HEK293 (cell line): ENCODE measurements at regions not wholly inside any gene's neighbourhood (a gene's known extent, or its start where the extent isn't known, plus 50 kb on each side); places are given as distances from the start of the nearest gene placed in this dataset.

ENCODE experiments used
- CTCF ChIA-PET: fragments of 350-600 bp; formaldehyde crosslinking; extraction: SDS; loops from one replicate; lab custom pipeline; 2021; ENCODE audit warnings: antibody characterized with exemption; lab: Yijun Ruan, JAX
- POLR2A ChIA-PET: fragments of 300-600 bp; formaldehyde crosslinking; extraction: SDS; loops from one replicate; lab custom pipeline; 2020; ENCODE audit warnings: antibody characterized with exemption, inconsistent platforms; lab: Yijun Ruan, JAX
- H3K27ac ChIP-seq: fragments of 200-500 bp; sonication (Bioruptor generic); 2 replicates; pipeline ENCODE4 v1.5.1; 2014; ENCODE audit warnings: low read depth, low read length, control low read depth, inconsistent platforms; ENCODE audit errors: extremely low read depth
- H3K36me3 ChIP-seq, 2 experiments: fragments of 200-500 bp in 1 of 2; sonication (Bioruptor generic) in 1 of 2; 1 replicate in 1 of 2; 2 replicates in 1 of 2; pipeline ENCODE4 v1.5.1; 2014 to 2017; ENCODE audit warnings: inconsistent platforms in 2 of 2, low read length in 2 of 2; ENCODE audit not compliant: control insufficient read depth in 2 of 2, insufficient read depth in 1 of 2
- H3K4me1 ChIP-seq: fragments of 200-500 bp; sonication (Bioruptor generic); 2 replicates; pipeline ENCODE4 v1.5.1; 2014; ENCODE audit warnings: mild to moderate bottlenecking, low read length, inconsistent platforms; ENCODE audit not compliant: control insufficient read depth, insufficient read depth
- H3K4me3 ChIP-seq: 2 replicates; pipeline ENCODE4 v1.5.1; 2011; ENCODE audit warnings: low read depth, mild to moderate bottlenecking, control low read depth, low read length, moderate library complexity
- H3K9me3 ChIP-seq: fragments of 200-500 bp; sonication (Bioruptor generic); 2 replicates; pipeline ENCODE4 v1.5.1; 2014; ENCODE audit warnings: low read depth, low read length, inconsistent platforms; ENCODE audit not compliant: control insufficient read depth, insufficient read depth
- HOXA7 ChIP-seq: sonication (generic); formaldehyde crosslinking; IDR thresholded peaks from 2 replicates; pipeline ENCODE4 v1.8.1; 2022; ENCODE audit warnings: missing genetic modification reagents, borderline replicate concordance
- HOXC10 ChIP-seq: sonication (generic); formaldehyde crosslinking; IDR thresholded peaks from 2 replicates; pipeline ENCODE4 v1.8.1; 2023; ENCODE audit warnings: mild to moderate bottlenecking, missing genetic modification reagents
- RBAK ChIP-seq: fragments of 450-650 bp; formaldehyde crosslinking; IDR thresholded peaks from 2 replicates; pipeline ENCODE4 v1.5.1; 2016; ENCODE audit warnings: missing biosample characterization, missing genetic modification characterization
- WT1 ChIP-seq: fragments of 450-650 bp; formaldehyde crosslinking; IDR thresholded peaks from 2 replicates; pipeline ENCODE4 v1.5.1; 2016; ENCODE audit warnings: missing biosample characterization, missing genetic modification characterization
- ZBTB1 ChIP-seq: fragments of 450-650 bp; formaldehyde crosslinking; IDR thresholded peaks from 2 replicates; pipeline ENCODE4 v1.5.1; 2016; ENCODE audit warnings: missing biosample characterization, missing genetic modification characterization
- ZBTB10 ChIP-seq: fragments of 450-650 bp; formaldehyde crosslinking; IDR thresholded peaks from 2 replicates; pipeline ENCODE4 v1.5.1; 2016; ENCODE audit warnings: missing biosample characterization, missing genetic modification characterization
- ZBTB21 ChIP-seq: fragments of 450-650 bp; formaldehyde crosslinking; IDR thresholded peaks from 2 replicates; pipeline ENCODE4 v1.5.1; 2017; ENCODE audit warnings: missing biosample characterization, missing genetic modification characterization
- ZBTB44 ChIP-seq: fragments of 450-650 bp; IDR thresholded peaks from 2 replicates; pipeline ENCODE4 v1.5.1; 2018; ENCODE audit warnings: missing biosample characterization, mild to moderate bottlenecking, missing genetic modification characterization
- ZFHX2 ChIP-seq: fragments of 450-650 bp; formaldehyde crosslinking; conservative IDR thresholded peaks from 2 replicates; pipeline ENCODE4 v1.5.1; 2016; ENCODE audit warnings: missing biosample characterization, missing genetic modification characterization
- ZNF121 ChIP-seq: fragments of 450-650 bp; formaldehyde crosslinking; IDR thresholded peaks from 2 replicates; pipeline ENCODE4 v1.5.1; 2016; ENCODE audit warnings: missing biosample characterization, missing genetic modification characterization
- ZNF133 ChIP-seq: fragments of 450-650 bp; formaldehyde crosslinking; IDR thresholded peaks from 2 replicates; pipeline ENCODE4 v1.5.1; 2016; ENCODE audit warnings: missing biosample characterization, missing genetic modification characterization
- ZNF146 ChIP-seq: fragments of 450-650 bp; formaldehyde crosslinking; IDR thresholded peaks from 2 replicates; pipeline ENCODE4 v1.5.1; 2016; ENCODE audit warnings: missing biosample characterization, missing genetic modification characterization
- ZNF274 ChIP-seq, 2 experiments: fragments of 200-500 bp in 1 of 2; fragments of 450-650 bp in 1 of 2; sonication (Bioruptor generic) in 1 of 2; formaldehyde crosslinking in 1 of 2; IDR thresholded peaks; 2 replicates each; pipeline versions ENCODE4 v1.5.1 to v1.6.1; 2014 to 2016; ENCODE audit warnings: borderline replicate concordance in 1 of 2, inconsistent platforms in 1 of 2, low read length in 1 of 2, missing biosample characterization in 1 of 2, missing genetic modification characterization in 1 of 2
- ZNF311 ChIP-seq: fragments of 450-650 bp; formaldehyde crosslinking; IDR thresholded peaks from 2 replicates; pipeline ENCODE4 v1.5.1; 2017; ENCODE audit warnings: missing biosample characterization, missing genetic modification characterization, borderline replicate concordance
- ZNF354C ChIP-seq: fragments of 450-650 bp; formaldehyde crosslinking; IDR thresholded peaks from 2 replicates; pipeline ENCODE4 v1.5.1; 2016; ENCODE audit warnings: missing biosample characterization, missing genetic modification characterization, low read depth, borderline replicate concordance
- ZNF529 ChIP-seq: fragments of 450-650 bp; formaldehyde crosslinking; IDR thresholded peaks from 2 replicates; pipeline ENCODE4 v1.5.1; 2017; ENCODE audit warnings: missing genetic modification characterization, missing biosample characterization; ENCODE audit not compliant: insufficient replicate concordance
- ZNF580 ChIP-seq: fragments of 450-650 bp; formaldehyde crosslinking; IDR thresholded peaks from 2 replicates; pipeline ENCODE4 v1.5.1; 2016; ENCODE audit warnings: missing biosample characterization, missing genetic modification characterization
- ZNF664 ChIP-seq: fragments of 450-650 bp; formaldehyde crosslinking; IDR thresholded peaks from 2 replicates; pipeline ENCODE4 v1.5.1; 2016; ENCODE audit warnings: missing biosample characterization, missing genetic modification characterization
- ZNF677 ChIP-seq: fragments of 450-650 bp; IDR thresholded peaks from 2 replicates; pipeline ENCODE4 v1.5.0; 2018; ENCODE audit warnings: missing biosample characterization, mild to moderate bottlenecking, missing genetic modification characterization, moderate library complexity
- ZNF701 ChIP-seq: fragments of 450-650 bp; formaldehyde crosslinking; IDR thresholded peaks from 2 replicates; pipeline ENCODE4 v1.5.1; 2016; ENCODE audit warnings: missing biosample characterization, missing genetic modification characterization
- ZNF791 ChIP-seq: fragments of 450-650 bp; formaldehyde crosslinking; IDR thresholded peaks from 2 replicates; pipeline ENCODE4 v1.5.1; 2016; ENCODE audit warnings: missing biosample characterization, missing genetic modification characterization
- ZSCAN23 ChIP-seq: fragments of 450-650 bp; formaldehyde crosslinking; IDR thresholded peaks from 2 replicates; pipeline ENCODE4 v1.5.1; 2016; ENCODE audit warnings: missing biosample characterization, missing genetic modification characterization
- ZXDB ChIP-seq: fragments of 450-650 bp; formaldehyde crosslinking; IDR thresholded peaks from 2 replicates; pipeline ENCODE4 v1.5.1; 2016; ENCODE audit warnings: missing biosample characterization, missing genetic modification characterization
- TF ChIP-seq, protein P1 (sequence below): fragments of 450-650 bp; formaldehyde crosslinking; IDR thresholded peaks from 2 replicates; pipeline ENCODE4 v1.5.1; 2016; ENCODE audit warnings: missing biosample characterization, missing genetic modification characterization

GRCh38 chr6:112466373-112467151 lies 119.4 kb downstream of the RFPL4B start (continued):
- TF ChIP-seq ZBTB10 (tag by site-specific recombination), result no peak
- TF ChIP-seq ZBTB21 (tag by site-specific recombination), result no peak
- TF ChIP-seq, protein P1, sequence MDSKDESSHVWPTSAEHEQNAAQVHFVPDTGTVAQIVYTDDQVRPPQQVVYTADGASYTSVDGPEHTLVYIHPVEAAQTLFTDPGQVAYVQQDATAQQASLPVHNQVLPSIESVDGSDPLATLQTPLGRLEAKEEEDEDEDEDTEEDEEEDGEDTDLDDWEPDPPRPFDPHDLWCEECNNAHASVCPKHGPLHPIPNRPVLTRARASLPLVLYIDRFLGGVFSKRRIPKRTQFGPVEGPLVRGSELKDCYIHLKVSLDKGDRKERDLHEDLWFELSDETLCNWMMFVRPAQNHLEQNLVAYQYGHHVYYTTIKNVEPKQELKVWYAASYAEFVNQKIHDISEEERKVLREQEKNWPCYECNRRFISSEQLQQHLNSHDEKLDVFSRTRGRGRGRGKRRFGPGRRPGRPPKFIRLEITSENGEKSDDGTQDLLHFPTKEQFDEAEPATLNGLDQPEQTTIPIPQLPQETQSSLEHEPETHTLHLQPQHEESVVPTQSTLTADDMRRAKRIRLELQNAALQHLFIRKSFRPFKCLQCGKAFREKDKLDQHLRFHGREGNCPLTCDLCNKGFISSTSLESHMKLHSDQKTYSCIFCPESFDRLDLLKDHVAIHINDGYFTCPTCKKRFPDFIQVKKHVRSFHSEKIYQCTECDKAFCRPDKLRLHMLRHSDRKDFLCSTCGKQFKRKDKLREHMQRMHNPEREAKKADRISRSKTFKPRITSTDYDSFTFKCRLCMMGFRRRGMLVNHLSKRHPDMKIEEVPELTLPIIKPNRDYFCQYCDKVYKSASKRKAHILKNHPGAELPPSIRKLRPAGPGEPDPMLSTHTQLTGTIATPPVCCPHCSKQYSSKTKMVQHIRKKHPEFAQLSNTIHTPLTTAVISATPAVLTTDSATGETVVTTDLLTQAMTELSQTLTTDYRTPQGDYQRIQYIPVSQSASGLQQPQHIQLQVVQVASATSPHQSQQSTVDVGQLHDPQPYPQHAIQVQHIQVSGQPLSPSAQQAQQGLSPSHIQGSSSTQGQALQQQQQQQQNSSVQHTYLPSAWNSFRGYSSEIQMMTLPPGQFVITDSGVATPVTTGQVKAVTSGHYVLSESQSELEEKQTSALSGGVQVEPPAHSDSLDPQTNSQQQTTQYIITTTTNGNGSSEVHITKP (tag by site-specific recombination), result no peak
- TF ChIP-seq ZNF791 (tag by site-specific recombination), result no peak
- no peak for TF ChIP-seq ZNF529 (tag by site-specific recombination)
- no peak for TF ChIP-seq ZNF664

GRCh38 chr6:112468359-112468758 lies 121.2 kb downstream of the RFPL4B start:
- CTCF ChIA-PET, result interaction anchor here (0.7 kb wide), 1 partner anchor 290 kb away, joined by 3 read pairs; no protein-coding TSS in a partner anchor

GRCh38 chr6:112469306-112469705 lies 122.2 kb downstream of the RFPL4B start:
- Histone ChIP-seq H3K9me3 (no peaks in the 10 kb centered on the region), H3K36me3 (no peaks in the 10 kb centered on the region), H3K4me1 (no peaks in the 10 kb centered on the region), H3K4me3 (no peak overlapping the region), H3K27ac (no peak overlapping the region)
- POLR2A ChIA-PET, result no interaction called here
- no peak for TF ChIP-seq HOXC10 (CRISPR knock-in tag)
- no peak for TF ChIP-seq ZFHX2
- TF ChIP-seq ZNF311 (tag by site-specific recombination), result no peak
- TF ChIP-seq ZNF580 (tag by site-specific recombination), result no peak
- no peak for TF ChIP-seq ZSCAN23 (tag by site-specific recombination)
- TF ChIP-seq ZXDB (tag by site-specific recombination), result no peak
- TF ChIP-seq WT1, result no peak
- TF ChIP-seq ZNF274 (IDR thresholded peaks at IDR 0.05; ENCODE audit: low read length), result no peak
- no peak for TF ChIP-seq ZNF274 (tag by site-specific recombination; IDR thresholded peaks at IDR 0.05; ENCODE audit: borderline replicate concordance)
- TF ChIP-seq ZNF146 (tag by site-specific recombination), result no peak
- no peak for TF ChIP-seq ZNF354C
- TF ChIP-seq HOXA7 (CRISPR knock-in tag), result no peak
- TF ChIP-seq ZNF121 (tag by site-specific recombination), result no peak
- TF ChIP-seq RBAK (tag by site-specific recombination), result no peak
- TF ChIP-seq ZBTB1 (tag by site-specific recombination), result no peak
- no peak for TF ChIP-seq ZNF677 (tag by site-specific recombination)
- no peak for TF ChIP-seq ZBTB44 (tag by site-specific recombination)
- TF ChIP-seq ZNF133 (tag by site-specific recombination), result no peak
- CTCF ChIA-PET, result interaction anchor here (0.7 kb wide), 1 partner anchor 99 kb away, joined by 4 read pairs; no protein-coding TSS in a partner anchor

More at GRCh38 chr6:112468359-112468758, 121.2 kb downstream of the RFPL4B start:
- POLR2A ChIA-PET, result no interaction called here
- Histone ChIP-seq H3K27ac (no peak overlapping the region), H3K4me3 (no peak overlapping the region), H3K36me3 (no peaks in the 10 kb centered on the region), H3K4me1 (no peaks in the 10 kb centered on the region), H3K9me3 (no peaks in the 10 kb centered on the region)
- TF ChIP-seq ZNF701 (tag by site-specific recombination), result no peak
- TF ChIP-seq ZSCAN23 (tag by site-specific recombination), result no peak
